ENCODE measurements at regions not wholly inside any gene's neighbourhood (a gene's known extent, or its start where the extent isn't known, plus 50 kb on each side); places are given as distances from the start of the nearest gene placed in this dataset.
"Not testable (repeated sequence)": the region's sequence is repeated elsewhere in the genome, so short reads cannot be mapped to it uniquely, and the experiment has no call there.

DNA sequence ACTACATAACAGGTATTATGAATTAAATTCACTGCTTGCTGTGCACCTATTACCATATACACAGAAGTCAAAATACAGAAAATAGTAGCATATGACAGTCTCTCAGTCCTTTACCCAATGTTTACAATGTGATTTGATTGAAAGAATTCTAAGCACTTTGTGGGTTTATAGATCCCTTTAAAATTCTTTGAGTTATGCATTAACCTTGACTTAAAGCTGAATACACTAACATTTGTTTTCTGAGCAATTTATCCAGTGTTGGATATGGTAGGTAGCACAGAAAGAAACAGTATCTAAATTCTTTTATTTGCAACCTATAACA lies 230.8 kb upstream of the DDI1 start:
- DNase-seq (no peak), ATAC-seq (no peak)

DNA sequence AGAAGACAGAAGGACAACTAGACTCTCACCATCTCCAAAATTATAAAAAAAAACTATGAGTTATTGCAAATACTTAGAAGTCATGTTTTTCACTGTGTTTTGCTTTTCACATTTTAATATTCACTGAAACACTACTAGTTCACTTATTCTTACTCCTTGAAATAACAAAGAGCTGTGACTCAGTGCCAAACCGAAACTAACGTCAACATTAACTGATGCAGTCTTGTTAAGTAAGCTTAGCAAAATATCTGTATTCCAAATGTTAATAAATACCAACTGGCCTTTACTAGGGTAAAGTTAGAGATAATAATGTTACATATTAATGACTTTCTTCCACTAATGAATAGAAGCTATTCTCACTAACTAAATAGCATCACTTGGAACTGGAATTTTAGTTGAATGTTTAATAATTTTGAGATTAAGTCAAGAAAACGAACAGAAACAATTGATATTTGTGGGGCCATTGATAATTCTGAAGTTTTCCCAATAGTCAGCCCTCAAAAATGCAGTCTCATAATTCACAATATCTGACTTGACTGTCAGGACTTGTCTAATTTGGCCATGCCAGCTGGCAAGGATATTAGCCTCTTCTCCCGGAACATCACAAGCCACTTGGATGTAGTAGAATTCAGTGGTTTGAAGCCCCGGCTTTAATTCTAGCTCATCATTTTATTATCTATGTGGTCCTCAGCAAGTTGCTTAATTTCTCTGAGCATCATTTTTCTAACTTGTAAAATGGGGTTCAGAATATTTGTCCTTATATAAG lies 230.1 kb upstream of the DDI1 start:
- ATAC-seq (no peak), DNase-seq (no peak)

DNA sequence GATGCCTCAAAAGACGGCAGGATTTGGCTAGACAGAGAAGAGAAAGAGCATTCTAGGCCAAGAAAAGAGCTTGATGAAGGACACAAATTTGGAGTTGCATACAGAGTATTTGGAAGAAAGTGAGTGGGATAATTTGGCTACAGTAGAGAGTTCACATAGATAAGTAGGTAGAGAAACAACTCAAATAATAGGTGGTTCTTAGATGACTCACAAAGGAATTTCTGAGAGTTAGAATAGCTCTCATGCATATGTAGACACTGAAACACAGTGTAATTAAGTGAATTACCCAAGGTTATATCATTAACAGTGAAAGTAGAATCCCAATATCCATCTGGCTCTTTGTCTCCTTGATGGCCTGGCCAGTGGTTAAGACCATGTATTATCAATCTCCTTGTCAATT lies 228.6 kb upstream of the DDI1 start:
- no peak for ATAC-seq
- no peak for DNase-seq

DNA sequence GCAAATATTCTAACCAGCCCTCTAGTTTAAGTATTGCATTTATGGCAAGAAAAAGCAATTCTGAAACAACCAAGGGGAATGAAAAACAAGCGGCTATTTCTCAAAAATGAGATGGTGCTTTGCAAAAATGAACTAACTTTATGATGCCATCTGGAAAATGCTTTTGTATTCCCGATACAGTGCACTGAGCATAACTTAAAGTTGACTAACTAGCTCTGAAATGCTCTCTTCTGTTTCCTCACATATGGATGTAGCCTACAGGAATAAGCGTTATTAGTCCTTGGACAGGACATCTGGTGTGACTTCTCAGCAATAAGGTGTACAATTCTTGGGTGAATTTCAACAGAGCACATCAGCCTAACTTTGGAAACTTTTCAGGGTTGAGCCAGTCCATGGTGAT lies 228.2 kb upstream of the DDI1 start:
- ATAC-seq (no peak), DNase-seq (no peak)

DNA sequence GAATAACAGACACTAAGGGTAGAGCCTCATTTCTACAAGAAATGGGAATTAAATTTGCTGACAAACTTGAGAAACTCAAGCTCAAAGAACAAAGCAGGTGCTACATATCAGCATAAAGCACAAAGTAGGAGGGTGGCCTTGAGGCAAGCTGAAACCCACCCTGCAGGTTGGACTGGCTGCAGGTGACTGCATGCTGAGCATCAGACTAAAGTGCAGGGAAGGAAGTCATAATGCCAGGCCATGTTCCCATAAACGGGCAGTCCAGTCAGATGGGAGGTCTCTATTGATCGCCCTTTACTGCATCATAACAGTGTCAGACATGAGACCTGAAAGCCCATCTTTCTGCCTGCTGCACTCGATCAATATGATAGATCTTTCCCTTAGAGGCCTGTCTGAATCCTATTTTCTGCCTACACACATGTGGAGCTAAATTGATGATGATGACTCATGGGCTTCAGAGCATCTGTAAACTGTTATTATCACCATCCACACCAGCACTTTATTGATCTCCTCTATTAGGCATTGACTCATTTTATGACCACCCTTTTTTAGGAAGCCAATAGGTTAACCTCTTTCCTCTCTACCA lies 224.5 kb upstream of the DDI1 start:
- DNase-seq (no peak), ATAC-seq (no peak)

DNA sequence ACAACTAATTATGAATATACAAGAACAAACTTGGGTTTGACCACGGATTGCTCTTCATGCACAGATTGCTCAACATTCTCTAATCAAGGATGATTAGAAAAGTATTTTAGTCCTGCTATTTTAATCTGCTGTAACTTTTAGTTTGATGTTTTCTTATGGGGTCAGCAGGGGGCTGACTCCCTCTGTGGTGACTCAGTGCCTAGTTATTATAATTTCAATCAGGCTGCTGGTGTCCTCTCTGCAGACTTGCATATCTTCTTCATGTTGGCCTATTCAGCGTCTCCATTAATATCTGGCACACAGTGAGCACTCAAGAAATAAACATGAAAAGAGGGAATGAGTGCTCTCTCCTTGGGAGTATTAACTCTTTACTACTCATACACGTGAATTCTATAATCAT lies 223.8 kb upstream of the DDI1 start:
- ATAC-seq (no peak), DNase-seq (no peak)

DNA sequence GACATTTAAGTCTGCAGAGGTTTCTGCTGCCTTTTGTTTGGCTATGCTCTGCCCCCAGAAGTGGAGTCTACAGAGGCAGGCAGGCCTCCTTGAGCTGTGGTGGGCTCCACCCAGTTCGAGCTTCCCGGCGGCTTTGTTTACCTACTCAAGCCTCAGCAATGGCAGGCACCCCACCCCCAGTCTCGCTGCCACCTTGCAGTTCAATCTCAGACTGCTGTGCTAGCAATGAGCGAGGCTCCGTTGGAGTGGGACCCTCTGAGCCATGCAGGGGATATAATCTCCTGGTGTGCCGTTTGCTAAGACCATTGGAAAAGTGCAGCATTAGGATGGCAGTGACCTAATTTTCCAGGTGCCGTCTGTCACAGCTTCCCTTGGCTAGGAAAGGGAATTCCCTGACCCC lies 216.1 kb upstream of the DDI1 start:
- not testable (repeated sequence) for ATAC-seq, DNase-seq

DNA sequence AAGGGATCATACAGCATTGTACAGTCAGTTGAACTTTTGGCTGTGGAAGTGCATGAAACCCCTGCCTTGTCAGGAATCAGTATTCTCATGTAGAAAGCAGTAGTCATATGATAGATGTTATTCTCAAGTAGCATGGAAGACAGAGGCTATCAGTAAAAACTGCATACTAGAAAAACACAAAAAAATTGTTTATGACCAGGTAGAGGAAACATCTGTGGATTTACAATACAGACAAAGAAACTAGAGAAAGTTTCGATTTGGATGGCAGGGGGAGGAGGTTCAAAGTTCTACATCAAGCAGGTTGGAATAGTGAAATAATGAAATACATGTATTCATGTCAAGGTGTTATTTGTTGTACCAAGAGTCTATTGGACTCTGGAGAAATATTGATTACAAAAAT lies 212.3 kb upstream of the DDI1 start:
- DNase-seq (no peak), ATAC-seq (no peak)

DNA sequence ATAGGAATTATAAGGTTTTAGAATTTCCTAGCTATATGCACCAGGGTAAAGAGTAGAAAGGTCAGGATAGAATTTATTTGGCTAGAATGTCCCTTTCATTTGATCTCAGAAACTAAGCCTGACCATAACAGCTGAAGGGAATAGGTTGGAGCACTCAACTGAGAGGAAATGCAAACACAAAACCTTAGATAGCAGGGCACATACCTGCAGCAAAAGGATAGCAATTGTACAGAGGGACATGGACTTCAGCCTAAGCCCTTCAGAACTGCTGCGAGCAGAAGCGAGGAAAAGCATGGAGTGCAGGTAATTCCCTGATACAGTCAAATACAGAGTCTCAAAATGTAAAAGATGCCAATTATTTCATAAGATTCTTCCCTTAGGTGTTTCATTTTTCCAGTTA lies 211.0 kb upstream of the DDI1 start:
- DNase-seq (no peak), ATAC-seq (no peak)

DNA sequence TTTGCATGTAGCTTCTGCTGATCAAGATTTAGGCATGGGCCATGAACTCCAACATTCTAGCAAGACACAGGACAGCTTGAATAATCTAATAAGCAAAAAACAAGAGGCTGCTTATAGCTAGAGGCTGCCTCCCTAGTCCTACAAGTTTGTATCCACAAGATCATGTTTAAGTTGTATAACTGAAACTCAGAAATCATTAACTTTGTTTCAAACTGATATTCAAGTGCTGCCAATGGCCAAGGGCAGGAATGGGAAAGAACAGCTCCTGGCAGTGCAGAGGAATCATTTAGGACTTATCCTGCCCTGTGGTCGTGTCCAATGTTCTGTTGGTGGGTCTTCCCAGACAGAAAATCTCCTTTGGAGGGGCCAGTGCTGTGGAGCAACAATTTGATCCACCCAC lies 209.6 kb upstream of the DDI1 start:
- DNase-seq (no peak), ATAC-seq (no peak)

DNA sequence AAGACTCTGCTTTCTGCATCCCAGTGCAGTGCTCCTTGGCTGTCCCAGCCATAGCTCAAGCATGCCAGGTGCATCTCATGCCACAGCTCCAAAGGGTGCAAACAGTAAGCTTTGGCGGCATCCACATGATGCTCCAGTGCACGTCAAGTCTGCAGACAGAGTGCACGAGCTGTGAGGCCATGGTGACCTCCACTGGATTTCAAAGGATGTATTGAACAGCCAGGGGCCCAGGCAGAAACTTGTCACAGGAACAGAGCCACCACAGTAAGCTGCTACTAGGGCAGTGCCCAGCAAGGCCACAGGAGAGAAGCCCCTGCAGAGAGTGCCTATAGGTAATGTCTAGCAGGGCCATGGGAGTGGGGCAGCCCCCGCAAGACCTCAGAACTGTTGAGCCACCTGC lies 206.8 kb upstream of the DDI1 start:
- ATAC-seq (no peak), DNase-seq (no peak)

DNA sequence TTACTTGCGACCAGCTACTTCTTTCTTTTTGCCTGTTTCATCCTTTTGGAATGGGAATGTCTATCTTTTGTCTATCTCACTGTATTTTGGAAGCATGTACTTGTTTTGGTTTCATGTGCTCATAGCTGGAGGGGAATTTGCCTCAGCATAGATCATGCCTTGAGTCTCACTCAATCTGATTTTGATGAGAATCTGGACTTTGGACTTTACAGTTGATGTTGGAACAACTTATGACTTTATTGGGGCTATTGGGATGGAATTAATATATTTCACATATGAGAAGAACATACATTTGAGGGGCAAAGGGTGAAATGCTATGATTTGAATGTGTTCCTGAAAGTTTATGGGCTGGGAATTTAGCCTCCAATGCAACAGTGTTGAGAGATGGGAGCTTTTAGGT lies 206.2 kb upstream of the DDI1 start:
- DNase-seq (no peak), ATAC-seq (no peak)

DNA sequence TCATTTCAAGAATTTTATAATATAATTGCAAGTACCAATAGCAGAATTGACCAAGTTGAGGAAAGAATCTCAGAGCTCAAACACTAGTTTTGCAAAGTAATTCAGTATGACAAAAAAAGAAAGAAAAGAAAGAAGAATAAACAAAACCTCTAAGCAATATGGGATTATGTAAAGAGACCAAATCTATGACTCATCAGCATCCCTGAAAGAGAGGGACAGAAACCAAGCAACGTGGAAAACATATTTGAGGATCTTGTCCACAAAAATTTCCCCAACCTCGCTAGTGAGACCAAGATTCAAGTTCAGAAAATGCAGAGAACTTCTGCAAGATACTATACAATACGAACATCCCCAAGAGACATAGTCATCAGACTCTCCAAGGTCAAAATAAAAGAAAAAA lies 203.7 kb upstream of the DDI1 start:
- DNase-seq, result no peak
- ATAC-seq, result no peak

DNA sequence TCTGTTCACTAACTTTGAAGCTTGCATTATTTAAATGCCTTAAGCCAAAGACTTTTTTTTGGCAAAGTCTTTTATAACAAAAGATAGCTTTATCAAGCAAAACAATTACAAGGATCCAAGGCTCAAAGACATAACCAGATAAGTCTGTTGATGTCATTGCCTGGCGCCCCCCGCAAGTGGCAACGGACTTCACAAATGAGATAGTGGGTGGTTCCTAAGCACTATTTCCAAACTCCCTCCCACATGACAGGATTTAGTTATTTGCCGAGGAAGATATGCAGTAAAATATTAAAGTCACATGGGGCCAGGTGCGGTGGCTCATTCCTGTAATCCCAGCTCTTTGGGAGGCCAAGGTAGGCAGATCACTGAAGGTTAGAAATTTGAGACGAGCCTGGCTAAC lies 194.2 kb upstream of the DDI1 start:
- no peak for ATAC-seq
- DNase-seq, result no peak

DNA sequence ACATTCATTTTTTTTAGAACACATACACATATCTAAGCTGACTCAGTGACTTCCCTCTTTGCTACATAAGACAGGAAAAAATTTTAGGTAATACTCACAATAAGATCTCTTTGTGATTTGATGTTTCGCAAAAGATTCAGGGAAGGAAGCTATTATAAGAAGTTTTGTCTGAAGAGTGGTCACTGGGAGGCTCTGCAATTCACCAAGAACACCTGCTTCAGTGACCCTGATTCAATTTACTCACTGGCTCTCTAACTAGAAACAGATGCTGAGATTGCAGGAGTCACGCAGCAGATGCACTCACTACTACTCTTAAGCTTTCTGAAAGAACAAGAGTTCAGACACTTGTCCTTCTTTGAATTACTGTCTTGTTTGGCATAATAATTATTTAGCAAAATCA lies 193.6 kb upstream of the DDI1 start:
- ATAC-seq, result no peak
- DNase-seq, result no peak

DNA sequence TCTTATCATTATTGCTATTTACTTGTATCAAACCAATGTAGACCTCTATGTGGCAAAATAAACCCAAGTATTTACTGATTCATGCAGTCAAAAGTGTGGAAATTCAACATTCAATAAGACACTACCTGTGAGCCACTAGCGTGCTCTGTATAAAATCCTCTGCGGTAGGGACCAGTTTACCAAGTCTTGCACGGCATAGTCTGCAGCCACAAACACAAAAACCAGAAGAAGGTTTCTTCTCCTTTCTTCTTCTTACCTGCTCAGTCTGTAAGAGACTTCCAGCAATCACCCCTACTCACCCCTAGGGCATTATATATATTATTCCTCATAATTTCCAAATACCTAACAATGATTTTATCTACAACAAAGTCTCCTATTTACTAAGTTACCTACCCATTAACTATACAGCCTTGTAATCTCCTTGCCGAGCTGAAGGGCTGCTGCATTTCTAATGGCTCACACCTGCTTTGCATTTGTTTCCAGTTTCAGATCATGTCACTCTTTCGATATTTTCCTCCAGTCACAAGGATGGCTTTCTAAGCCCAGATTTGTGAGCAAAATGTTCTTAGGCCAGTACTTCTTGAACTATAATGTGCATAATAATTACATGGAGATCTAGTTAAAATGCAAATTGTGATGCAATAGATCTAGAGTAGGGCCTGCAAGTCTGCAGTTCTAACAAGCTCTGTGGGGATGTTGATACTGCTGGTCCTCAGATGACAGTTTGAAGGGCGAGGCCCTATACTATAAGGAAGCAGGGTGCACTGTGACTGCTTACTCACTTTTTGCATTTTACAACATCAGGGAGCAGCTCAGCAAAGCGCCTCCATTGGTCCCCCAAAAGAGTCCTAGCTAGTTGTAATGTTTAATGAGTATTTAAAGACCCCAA lies 191.9 kb upstream of the DDI1 start:
- ATAC-seq (no peak), DNase-seq (no peak)

DNA sequence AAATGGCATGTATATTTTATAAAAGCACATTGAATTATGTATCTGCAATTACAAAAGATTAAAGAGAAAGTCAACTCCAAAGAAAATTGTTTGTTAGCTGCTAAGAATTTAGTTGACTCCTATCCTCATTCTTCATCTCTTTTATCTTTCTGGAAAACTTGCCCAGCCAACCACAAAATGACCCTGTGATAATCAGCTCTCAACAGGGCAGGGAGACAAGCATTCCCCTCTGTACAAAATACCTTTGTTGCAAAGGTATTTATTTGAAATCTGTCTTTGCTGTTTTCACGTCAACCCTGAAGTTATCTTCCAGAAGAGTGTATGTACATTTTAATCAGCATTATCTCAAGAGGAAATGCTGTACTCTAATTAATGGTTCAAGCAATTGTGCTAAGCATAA lies 191.1 kb upstream of the DDI1 start:
- no peak for DNase-seq

DNA sequence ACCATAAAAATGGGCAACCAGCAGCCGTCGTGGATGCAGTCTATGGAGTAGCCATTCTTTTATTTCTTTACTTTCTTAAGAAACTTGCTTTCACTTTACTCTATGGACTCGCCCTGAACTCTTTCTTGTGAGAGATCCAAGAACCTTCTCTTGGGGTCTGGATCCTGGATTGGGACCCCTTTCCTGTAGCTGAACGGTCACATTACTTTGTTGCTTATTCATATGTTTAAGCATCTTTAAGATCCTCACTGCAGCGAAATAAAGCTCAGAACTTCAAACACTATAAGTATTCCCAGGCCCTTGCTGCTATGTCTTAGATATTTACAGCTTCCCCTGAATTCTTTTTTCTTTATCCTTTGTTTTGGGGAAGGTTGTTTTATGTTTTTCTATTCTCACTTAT lies 187.8 kb upstream of the DDI1 start:
- DNase-seq (no peak), ATAC-seq (no peak)

More for the DNA sequence above, 191.1 kb upstream of the DDI1 start:
- no peak for ATAC-seq

DNA sequence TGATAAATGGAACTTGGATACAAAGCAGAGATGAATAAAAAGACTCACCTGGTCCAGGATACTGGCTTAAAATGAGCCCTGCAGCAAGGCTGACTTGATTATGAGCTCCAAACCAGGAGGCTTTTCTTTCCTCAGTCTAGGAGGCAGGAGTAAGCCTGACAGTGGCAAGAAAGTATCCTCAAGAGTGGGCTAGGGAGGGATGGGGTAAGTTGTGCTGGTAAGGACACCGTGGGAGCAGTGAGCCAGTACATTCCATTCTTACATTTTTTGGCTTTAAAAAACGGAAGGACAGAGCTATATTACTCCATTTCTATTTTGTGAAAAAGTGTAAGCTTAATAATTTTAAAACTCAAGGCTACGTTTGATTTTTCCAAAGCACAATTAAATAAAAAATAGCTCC lies 187.1 kb upstream of the DDI1 start:
- ATAC-seq (no peak), DNase-seq (no peak)

DNA sequence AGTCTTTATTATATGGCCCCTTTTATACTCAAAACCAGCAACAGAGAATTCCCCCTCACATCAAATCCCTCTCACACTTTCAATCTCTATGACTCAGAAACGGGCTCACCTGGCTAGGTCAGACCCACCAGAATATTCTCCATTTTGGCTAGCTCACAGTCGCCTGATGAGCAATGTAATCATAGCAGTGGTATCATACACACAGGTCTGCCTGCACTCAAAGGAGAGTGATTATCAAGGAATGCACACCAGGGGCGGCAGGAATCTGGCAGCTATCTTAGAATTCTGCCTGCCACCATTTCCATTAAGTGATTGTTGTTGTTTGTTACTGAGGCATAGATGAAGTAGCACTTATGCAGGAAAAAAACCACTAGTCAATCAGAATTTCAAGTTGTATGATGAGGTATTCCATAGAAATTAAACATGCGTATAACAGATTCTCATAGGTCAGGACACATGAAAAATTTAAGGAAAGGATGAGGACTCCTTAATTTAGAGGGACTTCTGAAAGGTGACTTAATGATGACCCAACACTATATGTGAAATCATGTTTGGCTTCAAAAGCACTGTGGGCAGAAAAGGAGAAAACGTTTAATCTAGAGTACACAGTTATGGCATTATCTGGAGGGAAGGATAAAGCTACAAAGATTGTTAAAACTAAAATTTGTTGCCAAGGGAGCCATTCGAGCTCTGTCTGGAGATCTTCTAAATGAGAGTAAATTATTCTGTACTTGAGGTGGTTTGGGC lies 185.8 kb upstream of the DDI1 start:
- no peak for DNase-seq
- no peak for ATAC-seq

DNA sequence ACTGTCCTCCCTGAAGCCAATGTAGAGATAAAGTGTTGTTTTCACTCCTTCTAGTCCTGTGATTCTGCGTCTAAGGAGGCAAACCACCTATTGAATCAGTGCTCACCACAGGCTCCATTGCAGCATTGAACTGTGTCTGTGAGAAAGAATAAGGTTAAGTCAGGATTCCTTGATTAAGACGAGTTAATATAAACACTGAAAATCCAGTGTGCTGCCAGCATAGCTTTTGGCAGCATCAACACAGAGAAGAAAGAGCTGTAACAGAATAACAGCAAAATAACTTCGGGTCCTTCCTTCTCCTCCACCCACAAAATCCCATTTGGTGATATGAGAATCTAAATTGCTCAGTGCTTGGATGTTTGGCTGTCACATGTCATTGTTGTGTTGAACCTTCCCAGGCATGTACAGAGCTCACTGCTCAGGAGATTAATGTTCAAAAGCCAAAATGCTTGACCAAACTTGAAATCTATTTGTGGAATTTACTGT lies 185.2 kb upstream of the DDI1 start:
- DNase-seq (no peak), ATAC-seq (no peak)

Data from stimulated activated naive CD8-positive, alpha-beta T cell treated with anti-CD3 and anti-CD28 coated beads, Interleukin-15, Interleukin-2, amounts not matched to agents 100 U/mL and 50 U/mL, for 24 hours (primary cell).